ENCODE measurements at regions not wholly inside any gene's neighbourhood (a gene's known extent, or its start where the extent isn't known, plus 50 kb on each side); places are given as distances from the start of the nearest gene placed in this dataset.

- peak overlapping the region; percentile 50 for H3K27ac ChIP-seq
- H3K9me3 ChIP-seq: no peaks in the 10 kb centered on the region
- DNase-seq (ENCODE audit: extremely low spot score in 2 of 2): no peak
- intact Hi-C loops (cut with DNase I): no loop called here
- peaks cover 26% of the 10 kb centered on the region for H3K4me1 ChIP-seq
- no peak for TF ChIP-seq POLR2AphosphoS5 (IDR thresholded peaks at IDR 0.05; ENCODE audit: insufficient read depth in 1 of 2, low read depth in 1 of 2)
- TF ChIP-seq CTCF (IDR thresholded peaks at IDR 0.05): no peak
- TF ChIP-seq POLR2A (IDR thresholded peaks at IDR 0.05): no peak
- no peaks in the 10 kb centered on the region for H3K27me3 ChIP-seq
- peak overlapping the region; percentile 9 to 10 for H3K4me3 ChIP-seq
- H3K36me3 ChIP-seq: no peaks in the 10 kb centered on the region
Observed at GRCh38 chr5:17436761-17437221, 61.2 kb upstream of the TAF11L2 start.

DNA sequence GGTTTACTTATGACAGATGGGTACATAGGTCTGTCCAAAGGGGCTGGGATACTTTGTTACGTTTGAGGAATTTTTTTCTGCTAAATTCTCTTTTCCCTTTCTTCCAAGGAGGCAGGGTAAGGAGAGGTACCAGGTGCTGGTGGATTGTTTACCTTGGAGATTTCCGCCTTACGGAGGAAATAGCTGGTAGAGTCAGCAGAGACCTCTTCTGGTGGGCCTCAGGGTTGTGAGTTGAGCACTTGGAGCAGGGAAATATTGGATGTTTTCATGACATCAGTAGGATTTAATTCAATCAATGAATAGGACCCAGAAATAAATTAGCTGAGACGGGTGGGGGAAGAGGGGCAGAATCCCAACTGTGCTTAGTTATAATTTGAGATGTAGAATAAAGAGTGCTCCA is 60.0 kb upstream of the TAF11L2 start:
- TF ChIP-seq CTCF (IDR thresholded peaks at IDR 0.05) (no peak), POLR2A (IDR thresholded peaks at IDR 0.05) (no peak), POLR2AphosphoS5 (IDR thresholded peaks at IDR 0.05; ENCODE audit: insufficient read depth in 1 of 2, low read depth in 1 of 2) (no peak)
- Histone ChIP-seq H3K27me3 (no peaks in the 10 kb centered on the region), H3K4me3 (no peak overlapping the region), H3K27ac (no peak overlapping the region), H3K9me3 (no peaks in the 10 kb centered on the region), H3K4me1 (peaks cover 26% of the 10 kb centered on the region), H3K36me3 (no peaks in the 10 kb centered on the region)
- intact Hi-C loops (cut with DNase I): no loop called here
- DNase-seq (ENCODE audit: extremely low spot score in 2 of 2): no peak

DNA sequence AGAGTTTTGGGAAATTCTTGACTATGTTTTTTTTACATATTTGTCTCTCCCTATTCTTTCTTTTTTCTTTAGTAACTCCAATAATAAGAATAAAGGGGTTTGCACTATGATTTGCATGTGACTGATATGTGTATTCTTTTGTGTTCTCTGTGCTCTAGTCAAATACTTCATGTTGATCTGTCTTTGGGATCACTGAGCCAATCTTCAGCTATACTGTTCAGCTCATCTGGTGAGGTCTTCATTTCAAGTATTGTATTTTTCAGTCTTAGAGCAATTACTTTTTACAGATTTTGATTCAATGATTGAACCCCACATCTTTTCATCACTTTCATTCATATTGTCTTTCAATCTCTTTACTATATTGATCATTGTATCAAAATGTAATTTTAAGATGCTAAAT is 58.1 kb upstream of the TAF11L2 start:
- DNase-seq (ENCODE audit: extremely low spot score in 2 of 2): no peak
- Histone ChIP-seq H3K27me3 (no peaks in the 10 kb centered on the region), H3K9me3 (no peaks in the 10 kb centered on the region), H3K4me1 (peaks cover 17% of the 10 kb centered on the region), H3K27ac (no peak overlapping the region), H3K36me3 (no peaks in the 10 kb centered on the region), H3K4me3 (no peak overlapping the region)
- TF ChIP-seq CTCF (IDR thresholded peaks at IDR 0.05) (no peak), POLR2A (IDR thresholded peaks at IDR 0.05) (no peak), POLR2AphosphoS5 (IDR thresholded peaks at IDR 0.05; ENCODE audit: insufficient read depth in 1 of 2, low read depth in 1 of 2) (no peak)
- intact Hi-C loops (cut with DNase I): no loop called here

- Histone ChIP-seq H3K4me3 (no peak overlapping the region), H3K36me3 (no peaks in the 10 kb centered on the region), H3K4me1 (peaks cover 15% of the 10 kb centered on the region), H3K27ac (no peak overlapping the region), H3K9me3 (no peaks in the 10 kb centered on the region), H3K27me3 (no peaks in the 10 kb centered on the region)
- TF ChIP-seq POLR2AphosphoS5 (IDR thresholded peaks at IDR 0.05; ENCODE audit: insufficient read depth in 1 of 2, low read depth in 1 of 2): no peak
- TF ChIP-seq CTCF (IDR thresholded peaks at IDR 0.05): no peak
- no peak for TF ChIP-seq POLR2A (IDR thresholded peaks at IDR 0.05)
- intact Hi-C loops (cut with DNase I): no loop called here
- no peak for DNase-seq (ENCODE audit: extremely low spot score in 2 of 2)
Observed at GRCh38 chr5:17440766-17441165, 57.3 kb upstream of the TAF11L2 start.

DNA sequence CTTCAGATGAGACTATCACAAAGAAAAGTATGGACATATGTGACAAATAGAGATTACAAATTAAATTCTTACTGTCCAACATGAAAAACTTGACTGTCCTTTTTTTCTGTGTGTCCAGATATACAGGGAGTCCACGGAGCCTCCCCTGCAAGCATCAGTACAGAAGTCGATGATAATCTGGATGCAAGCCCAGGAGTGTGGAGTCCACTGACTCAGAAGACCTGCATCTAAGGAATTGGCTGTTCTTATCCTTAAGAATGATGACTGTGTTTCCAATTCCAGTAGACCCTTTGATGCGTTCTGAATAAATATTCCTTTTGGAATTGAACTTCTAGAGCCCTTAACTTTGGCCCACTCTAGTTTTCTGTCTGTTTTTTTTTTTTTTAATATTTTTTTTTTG is 56.7 kb upstream of the TAF11L2 start:
- H3K27ac ChIP-seq: no peak overlapping the region
- intact Hi-C loops (cut with DNase I): no loop called here
- no peaks in the 10 kb centered on the region for H3K27me3 ChIP-seq
- no peak for TF ChIP-seq POLR2A (IDR thresholded peaks at IDR 0.05)
- TF ChIP-seq CTCF (IDR thresholded peaks at IDR 0.05): no peak
- TF ChIP-seq POLR2AphosphoS5 (IDR thresholded peaks at IDR 0.05; ENCODE audit: insufficient read depth in 1 of 2, low read depth in 1 of 2): no peak
- no peaks in the 10 kb centered on the region for H3K9me3 ChIP-seq
- DNase-seq (ENCODE audit: extremely low spot score in 2 of 2): no peak
- H3K4me1 ChIP-seq: peaks cover 9% of the 10 kb centered on the region
- no peak overlapping the region for H3K4me3 ChIP-seq
- H3K36me3 ChIP-seq: no peaks in the 10 kb centered on the region
